Neural cell (in vitro differentiated cells): ENCODE measurements at regions not wholly inside any gene's neighbourhood (a gene's known extent, or its start where the extent isn't known, plus 50 kb on each side); places are given as distances from the start of the nearest gene placed in this dataset.

Experiments
- H2AFZ ChIP-seq: fragments of 200-600, 300-800 bp; sonication (generic), shearing (Covaris generic); 2 replicates; pipeline ENCODE4 v1.6.0; 2014; ENCODE audit warnings: low read depth, mild to moderate bottlenecking, antibody characterized with exemption, low read length, moderate library complexity
- H3F3A ChIP-seq: fragments of 200-600 bp; shearing (Covaris generic); 2 replicates; pipeline ENCODE4 v1.6.1; 2016; ENCODE audit warnings: mild to moderate bottlenecking, moderate library complexity, mixed read lengths, antibody characterized with exemption, low read length; ENCODE audit not compliant: insufficient read depth, poor library complexity, severe bottlenecking
- H3K27ac ChIP-seq: fragments of 200-600, 300-800 bp; sonication (generic), shearing (Covaris generic); 2 replicates; pipeline ENCODE4 v1.5.1; 2014; ENCODE audit warnings: mild to moderate bottlenecking, low read length, moderate library complexity
- H3K27me3 ChIP-seq: fragments of 300-800, 200-600 bp; sonication (generic), shearing (Covaris generic); 2 replicates; pipeline ENCODE4 v1.6.0; 2014; ENCODE audit warnings: mild to moderate bottlenecking, low read depth, low read length, moderate library complexity; ENCODE audit not compliant: insufficient read depth
- H3K36me3 ChIP-seq: fragments of 300-800, 200-600 bp; sonication (generic), shearing (Covaris generic); 2 replicates; pipeline ENCODE4 v1.5.1; 2014; ENCODE audit warnings: mild to moderate bottlenecking, antibody characterized with exemption, low read length, moderate library complexity; ENCODE audit not compliant: insufficient read depth
- H3K4me2 ChIP-seq: fragments of 300-800, 200-600 bp; sonication (generic), shearing (Covaris generic); 2 replicates; pipeline ENCODE4 v1.6.0; 2014; ENCODE audit warnings: mild to moderate bottlenecking, low read length
- H3K4me3 ChIP-seq: fragments of 300-800, 200-600 bp; sonication (generic), shearing (Covaris generic); 2 replicates; pipeline ENCODE4 v1.5.1; 2014; ENCODE audit warnings: mild to moderate bottlenecking, low read length, moderate library complexity
- H3K79me2 ChIP-seq: fragments of 200-600 bp; shearing (Covaris generic); replicated peaks from 2 replicates; pipeline ENCODE4 v1.6.0; 2014; ENCODE audit warnings: mild to moderate bottlenecking, low read length, moderate library complexity; ENCODE audit not compliant: insufficient read depth
- H3K9ac ChIP-seq: fragments of 300-800, 200-600 bp; sonication (generic), shearing (Covaris generic); 2 replicates; pipeline ENCODE4 v1.6.1; 2016; ENCODE audit warnings: mild to moderate bottlenecking, low read length, mixed read lengths
- H3K9me2 ChIP-seq: fragments of 200-600 bp; shearing (Covaris generic); 2 replicates; pipeline ENCODE4 v1.6.1; 2016; ENCODE audit warnings: mild to moderate bottlenecking, low read length, mixed read lengths; ENCODE audit not compliant: insufficient read depth
- H3K9me3 ChIP-seq: fragments of 200-600, 300-800 bp; sonication (generic), shearing (Covaris generic); 2 replicates; pipeline ENCODE4 v1.6.1; 2016; ENCODE audit warnings: mild to moderate bottlenecking, mixed run types, low read length, moderate library complexity, mixed read lengths
- H4K20me1 ChIP-seq: fragments of 200-600 bp; shearing (Covaris generic); 2 replicates; pipeline ENCODE4 v1.6.1; 2016; ENCODE audit warnings: mild to moderate bottlenecking, mixed run types; ENCODE audit not compliant: insufficient read depth
- CTCF ChIP-seq: fragments of 450-650 bp; IDR thresholded peaks from 2 replicates; pipeline ENCODE4 v1.5.1; 2014; ENCODE audit warnings: antibody characterized with exemption, mild to moderate bottlenecking, moderate library complexity; ENCODE audit not compliant: poor library complexity, severe bottlenecking
- EP300 ChIP-seq: fragments of 450-650 bp; conservative IDR thresholded peaks from 2 replicates; pipeline ENCODE4 v1.6.1; 2014; ENCODE audit warnings: antibody characterized with exemption, mild to moderate bottlenecking, moderate library complexity; ENCODE audit not compliant: poor library complexity, severe bottlenecking
- EZH2 ChIP-seq: fragments of 200-600, 300-800 bp; shearing (Covaris generic), sonication (generic); IDR thresholded peaks from 2 replicates; pipeline ENCODE4 v1.6.1; 2014; ENCODE audit warnings: antibody characterized with exemption, low read length, borderline replicate concordance, mild to moderate bottlenecking; ENCODE audit not compliant: insufficient read depth, poor library complexity, severe bottlenecking
- MXI1 ChIP-seq: fragments of 450-650 bp; conservative IDR thresholded peaks from 2 replicates; pipeline ENCODE4 v1.6.1; 2014; ENCODE audit warnings: antibody characterized with exemption, mild to moderate bottlenecking; ENCODE audit not compliant: poor library complexity, severe bottlenecking
- POLR2AphosphoS5 ChIP-seq: IDR thresholded peaks from 2 replicates; pipeline ENCODE4 v1.6.1; 2012
- RAD21 ChIP-seq: fragments of 450-650 bp; conservative IDR thresholded peaks from 2 replicates; pipeline ENCODE4 v1.6.1; 2014; ENCODE audit warnings: antibody characterized with exemption, mild to moderate bottlenecking, moderate library complexity
- SMC3 ChIP-seq: fragments of 450-650 bp; conservative IDR thresholded peaks from 2 replicates; pipeline ENCODE4 v1.6.1; 2014; ENCODE audit warnings: antibody characterized with exemption, mild to moderate bottlenecking, moderate library complexity; ENCODE audit not compliant: poor library complexity
- TAF1 ChIP-seq: IDR thresholded peaks from 2 replicates; pipeline ENCODE4 v1.6.1; 2012; ENCODE audit warnings: low read depth
- TF ChIP-seq, protein P1 (sequence below): IDR thresholded peaks from 2 replicates; pipeline ENCODE4 v1.6.1; 2012; ENCODE audit warnings: borderline replicate concordance

GRCh38 chr11:15525582-15525981 lies 410.9 kb downstream of the INSC start:
- Histone ChIP-seq H3K79me2 (no peaks in the 10 kb centered on the region), H3K4me2 (no peak overlapping the region), H3K9me3 (no peaks in the 10 kb centered on the region)

GRCh38 chr11:15526032-15526431 lies 411.3 kb downstream of the INSC start:
- Histone ChIP-seq H3K9me3 (no peaks in the 10 kb centered on the region), H3K27me3 (no peaks in the 10 kb centered on the region), H3K27ac (no peak overlapping the region), H3F3A (no peaks in the 10 kb centered on the region), H4K20me1 (no peaks in the 10 kb centered on the region), H3K9me2 (no peaks in the 10 kb centered on the region), H3K9ac (no peak overlapping the region), H3K4me2 (no peak overlapping the region), H3K4me3 (no peak overlapping the region), H3K36me3 (no peaks in the 10 kb centered on the region), H3K79me2 (no peaks in the 10 kb centered on the region), H2AFZ (no peak overlapping the region)
- TF ChIP-seq, protein P1, sequence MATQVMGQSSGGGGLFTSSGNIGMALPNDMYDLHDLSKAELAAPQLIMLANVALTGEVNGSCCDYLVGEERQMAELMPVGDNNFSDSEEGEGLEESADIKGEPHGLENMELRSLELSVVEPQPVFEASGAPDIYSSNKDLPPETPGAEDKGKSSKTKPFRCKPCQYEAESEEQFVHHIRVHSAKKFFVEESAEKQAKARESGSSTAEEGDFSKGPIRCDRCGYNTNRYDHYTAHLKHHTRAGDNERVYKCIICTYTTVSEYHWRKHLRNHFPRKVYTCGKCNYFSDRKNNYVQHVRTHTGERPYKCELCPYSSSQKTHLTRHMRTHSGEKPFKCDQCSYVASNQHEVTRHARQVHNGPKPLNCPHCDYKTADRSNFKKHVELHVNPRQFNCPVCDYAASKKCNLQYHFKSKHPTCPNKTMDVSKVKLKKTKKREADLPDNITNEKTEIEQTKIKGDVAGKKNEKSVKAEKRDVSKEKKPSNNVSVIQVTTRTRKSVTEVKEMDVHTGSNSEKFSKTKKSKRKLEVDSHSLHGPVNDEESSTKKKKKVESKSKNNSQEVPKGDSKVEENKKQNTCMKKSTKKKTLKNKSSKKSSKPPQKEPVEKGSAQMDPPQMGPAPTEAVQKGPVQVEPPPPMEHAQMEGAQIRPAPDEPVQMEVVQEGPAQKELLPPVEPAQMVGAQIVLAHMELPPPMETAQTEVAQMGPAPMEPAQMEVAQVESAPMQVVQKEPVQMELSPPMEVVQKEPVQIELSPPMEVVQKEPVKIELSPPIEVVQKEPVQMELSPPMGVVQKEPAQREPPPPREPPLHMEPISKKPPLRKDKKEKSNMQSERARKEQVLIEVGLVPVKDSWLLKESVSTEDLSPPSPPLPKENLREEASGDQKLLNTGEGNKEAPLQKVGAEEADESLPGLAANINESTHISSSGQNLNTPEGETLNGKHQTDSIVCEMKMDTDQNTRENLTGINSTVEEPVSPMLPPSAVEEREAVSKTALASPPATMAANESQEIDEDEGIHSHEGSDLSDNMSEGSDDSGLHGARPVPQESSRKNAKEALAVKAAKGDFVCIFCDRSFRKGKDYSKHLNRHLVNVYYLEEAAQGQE = no peak
- TF ChIP-seq MXI1 (no peak), SMC3 (no peak), POLR2AphosphoS5 (no peak), EZH2 (no peak), CTCF (no peak), RAD21 (no peak), TAF1 (no peak), EP300 (no peak)

More at GRCh38 chr11:15525582-15525981, 410.9 kb downstream of the INSC start:
- H3K27me3 ChIP-seq = no peaks in the 10 kb centered on the region
- H3K9ac ChIP-seq = no peak overlapping the region
- no peak for TF ChIP-seq RAD21
- TF ChIP-seq, protein P1 = no peak
- no peak for TF ChIP-seq MXI1
- no peak for TF ChIP-seq TAF1
- no peak for TF ChIP-seq CTCF
- no peak for TF ChIP-seq POLR2AphosphoS5
- no peak for TF ChIP-seq EZH2
- TF ChIP-seq EP300 = no peak
- TF ChIP-seq SMC3 = no peak
- no peaks in the 10 kb centered on the region for H3F3A ChIP-seq
- no peaks in the 10 kb centered on the region for H4K20me1 ChIP-seq
- H2AFZ ChIP-seq = no peak overlapping the region
- no peak overlapping the region for H3K27ac ChIP-seq
- H3K36me3 ChIP-seq = no peaks in the 10 kb centered on the region
- no peak overlapping the region for H3K4me3 ChIP-seq
- no peaks in the 10 kb centered on the region for H3K9me2 ChIP-seq
